Esophagus mucosa (tissue), 1 donor: ENCODE measurements at regions not wholly inside any gene's neighbourhood (a gene's known extent, or its start where the extent isn't known, plus 50 kb on each side); places are given as distances from the start of the nearest gene placed in this dataset.

Experiments
- ATAC-seq: fragments of 200-7000 bp; cut with Tn5 transposase; one replicate; pipeline ENCODE4 v1.9.1; 2020
- donor health status: DM: yes; HTN: yes; CAD: no.

- no peak for ATAC-seq
These were observed 61.8 kb upstream of the PTPRD start for GRCh38 chr9:10674586-10674985.

- ATAC-seq, result no peak
These were observed 65.2 kb upstream of the PTPRD start for GRCh38 chr9:10678010-10678409.

- no peak for ATAC-seq
These were observed 66.0 kb upstream of the PTPRD start for GRCh38 chr9:10678790-10679189.

- ATAC-seq, result no peak
These were observed 74.1 kb upstream of the PTPRD start for GRCh38 chr9:10686943-10687342.

- no peak for ATAC-seq
These were observed 77.7 kb upstream of the PTPRD start for GRCh38 chr9:10690546-10690945.

- no peak for ATAC-seq
These were observed 84.2 kb upstream of the PTPRD start for GRCh38 chr9:10697044-10697443.

- no peak for ATAC-seq
These were observed 87.5 kb upstream of the PTPRD start for GRCh38 chr9:10700291-10700690.

GRCh38 chr9:10700915-10701314 is 88.1 kb upstream of the PTPRD start:
- no peak for ATAC-seq

GRCh38 chr9:10701906-10702305 is 89.1 kb upstream of the PTPRD start:
- ATAC-seq, result no peak

GRCh38 chr9:10703139-10703538 is 90.3 kb upstream of the PTPRD start:
- no peak for ATAC-seq

GRCh38 chr9:10704720-10705119 is 91.9 kb upstream of the PTPRD start:
- no peak for ATAC-seq

GRCh38 chr9:10705383-10705782 is 92.6 kb upstream of the PTPRD start:
- ATAC-seq, result no peak

- ATAC-seq, result no peak
These were observed 94.0 kb upstream of the PTPRD start for GRCh38 chr9:10706788-10707187.

GRCh38 chr9:10721301-10721700 is 108.5 kb upstream of the PTPRD start:
- ATAC-seq, result no peak

- no peak for ATAC-seq
These were observed 116.4 kb upstream of the PTPRD start for GRCh38 chr9:10729213-10729612.

GRCh38 chr9:10744669-10745068 is 131.9 kb upstream of the PTPRD start:
- ATAC-seq, result no peak

GRCh38 chr9:10753474-10753873 is 140.7 kb upstream of the PTPRD start:
- no peak for ATAC-seq

GRCh38 chr9:10764481-10764880 is 151.7 kb upstream of the PTPRD start:
- no peak for ATAC-seq

GRCh38 chr9:10773136-10773535 is 160.3 kb upstream of the PTPRD start:
- ATAC-seq, result no peak

- ATAC-seq, result no peak
These were observed 161.2 kb upstream of the PTPRD start for GRCh38 chr9:10774051-10774450.

GRCh38 chr9:10785255-10785654 is 172.5 kb upstream of the PTPRD start:
- ATAC-seq, result no peak

GRCh38 chr9:10793306-10793705 is 180.5 kb upstream of the PTPRD start:
- no peak for ATAC-seq

- ATAC-seq, result no peak
These were observed 191.7 kb upstream of the PTPRD start for GRCh38 chr9:10804486-10804885.

GRCh38 chr9:10806868-10807267 is 194.1 kb upstream of the PTPRD start:
- ATAC-seq, result no peak

- ATAC-seq, result no peak
These were observed 205.4 kb upstream of the PTPRD start for GRCh38 chr9:10818206-10818605.
